ENCODE measurements at regions not wholly inside any gene's neighbourhood (a gene's known extent, or its start where the extent isn't known, plus 50 kb on each side); places are given as distances from the start of the nearest gene placed in this dataset.

DNA sequence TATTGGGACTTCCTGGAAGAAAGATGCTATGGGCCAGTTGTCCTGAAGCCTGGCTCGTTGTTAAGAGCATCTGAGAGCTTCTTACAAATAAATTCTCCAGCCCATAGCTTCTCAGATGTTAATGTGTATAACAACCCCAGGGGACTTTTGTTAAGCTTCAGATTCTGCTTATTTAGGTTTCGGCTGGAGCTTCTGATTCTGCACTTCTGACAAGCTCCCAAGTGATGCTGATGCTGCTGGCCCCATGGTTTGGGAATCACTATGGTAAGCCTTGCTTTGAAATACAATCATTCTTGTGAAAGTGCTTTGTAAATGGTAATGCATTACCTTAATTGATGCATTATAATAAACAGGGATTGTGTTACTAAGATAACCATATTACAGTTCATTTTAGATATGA, 281.8 kb upstream of the PLD5 start:
- TF ChIP-seq, protein P1, sequence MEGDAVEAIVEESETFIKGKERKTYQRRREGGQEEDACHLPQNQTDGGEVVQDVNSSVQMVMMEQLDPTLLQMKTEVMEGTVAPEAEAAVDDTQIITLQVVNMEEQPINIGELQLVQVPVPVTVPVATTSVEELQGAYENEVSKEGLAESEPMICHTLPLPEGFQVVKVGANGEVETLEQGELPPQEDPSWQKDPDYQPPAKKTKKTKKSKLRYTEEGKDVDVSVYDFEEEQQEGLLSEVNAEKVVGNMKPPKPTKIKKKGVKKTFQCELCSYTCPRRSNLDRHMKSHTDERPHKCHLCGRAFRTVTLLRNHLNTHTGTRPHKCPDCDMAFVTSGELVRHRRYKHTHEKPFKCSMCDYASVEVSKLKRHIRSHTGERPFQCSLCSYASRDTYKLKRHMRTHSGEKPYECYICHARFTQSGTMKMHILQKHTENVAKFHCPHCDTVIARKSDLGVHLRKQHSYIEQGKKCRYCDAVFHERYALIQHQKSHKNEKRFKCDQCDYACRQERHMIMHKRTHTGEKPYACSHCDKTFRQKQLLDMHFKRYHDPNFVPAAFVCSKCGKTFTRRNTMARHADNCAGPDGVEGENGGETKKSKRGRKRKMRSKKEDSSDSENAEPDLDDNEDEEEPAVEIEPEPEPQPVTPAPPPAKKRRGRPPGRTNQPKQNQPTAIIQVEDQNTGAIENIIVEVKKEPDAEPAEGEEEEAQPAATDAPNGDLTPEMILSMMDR (IDR thresholded peaks at IDR 0.05), result no peak
- TF ChIP-seq POLR2A (IDR thresholded peaks at IDR 0.05), result no peak

Data from testis (tissue), 2 donors.